A549 (cell line): ENCODE measurements at regions not wholly inside any gene's neighbourhood (a gene's known extent, or its start where the extent isn't known, plus 50 kb on each side); places are given as distances from the start of the nearest gene placed in this dataset.

Experiments used
- FOXS1 ChIP-seq: fragments of 250-450 bp; sonication (Bioruptor Pico); IDR thresholded peaks from 2 replicates; pipeline ENCODE4 v1.5.0; 2020; ENCODE audit warnings: mild to moderate bottlenecking, moderate library complexity
- TF ChIP-seq, protein P1 (sequence below): fragments of 200-600 bp; sonication (generic); IDR thresholded peaks from 2 replicates; pipeline ENCODE4 v1.6.1; 2016; ENCODE audit warnings: antibody characterized with exemption, mild to moderate bottlenecking, moderate library complexity
- TF ChIP-seq, protein P2 (sequence below): fragments of 450-650 bp; IDR thresholded peaks from 2 replicates; pipeline ENCODE4 v1.6.1; 2014; ENCODE audit warnings: antibody characterized with exemption
- TF ChIP-seq, protein P3 (sequence below): IDR thresholded peaks from 2 replicates; pipeline ENCODE4 v1.6.1; 2012

DNA sequence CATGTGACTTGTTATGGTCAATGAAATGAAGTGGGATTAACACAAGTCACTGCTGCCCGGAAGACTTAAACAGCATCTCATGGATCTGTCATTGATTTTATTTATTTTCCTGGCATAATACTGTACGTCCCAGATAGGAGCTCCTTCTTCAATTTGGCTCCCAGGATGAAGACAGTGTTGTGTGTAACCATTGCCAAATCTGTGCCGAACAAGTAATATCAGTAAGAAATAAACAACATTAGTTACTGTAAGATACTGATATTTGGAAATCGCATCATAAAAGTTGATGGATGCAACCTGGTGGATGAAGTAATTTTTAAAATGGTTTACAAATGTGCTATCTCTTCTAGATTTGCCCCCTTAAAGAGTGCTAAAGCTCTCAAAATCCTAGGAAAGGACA lies 419.0 kb upstream of the MMADHC start:
- TF ChIP-seq, protein P1, sequence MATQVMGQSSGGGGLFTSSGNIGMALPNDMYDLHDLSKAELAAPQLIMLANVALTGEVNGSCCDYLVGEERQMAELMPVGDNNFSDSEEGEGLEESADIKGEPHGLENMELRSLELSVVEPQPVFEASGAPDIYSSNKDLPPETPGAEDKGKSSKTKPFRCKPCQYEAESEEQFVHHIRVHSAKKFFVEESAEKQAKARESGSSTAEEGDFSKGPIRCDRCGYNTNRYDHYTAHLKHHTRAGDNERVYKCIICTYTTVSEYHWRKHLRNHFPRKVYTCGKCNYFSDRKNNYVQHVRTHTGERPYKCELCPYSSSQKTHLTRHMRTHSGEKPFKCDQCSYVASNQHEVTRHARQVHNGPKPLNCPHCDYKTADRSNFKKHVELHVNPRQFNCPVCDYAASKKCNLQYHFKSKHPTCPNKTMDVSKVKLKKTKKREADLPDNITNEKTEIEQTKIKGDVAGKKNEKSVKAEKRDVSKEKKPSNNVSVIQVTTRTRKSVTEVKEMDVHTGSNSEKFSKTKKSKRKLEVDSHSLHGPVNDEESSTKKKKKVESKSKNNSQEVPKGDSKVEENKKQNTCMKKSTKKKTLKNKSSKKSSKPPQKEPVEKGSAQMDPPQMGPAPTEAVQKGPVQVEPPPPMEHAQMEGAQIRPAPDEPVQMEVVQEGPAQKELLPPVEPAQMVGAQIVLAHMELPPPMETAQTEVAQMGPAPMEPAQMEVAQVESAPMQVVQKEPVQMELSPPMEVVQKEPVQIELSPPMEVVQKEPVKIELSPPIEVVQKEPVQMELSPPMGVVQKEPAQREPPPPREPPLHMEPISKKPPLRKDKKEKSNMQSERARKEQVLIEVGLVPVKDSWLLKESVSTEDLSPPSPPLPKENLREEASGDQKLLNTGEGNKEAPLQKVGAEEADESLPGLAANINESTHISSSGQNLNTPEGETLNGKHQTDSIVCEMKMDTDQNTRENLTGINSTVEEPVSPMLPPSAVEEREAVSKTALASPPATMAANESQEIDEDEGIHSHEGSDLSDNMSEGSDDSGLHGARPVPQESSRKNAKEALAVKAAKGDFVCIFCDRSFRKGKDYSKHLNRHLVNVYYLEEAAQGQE = no peak
- TF ChIP-seq, protein P2, sequence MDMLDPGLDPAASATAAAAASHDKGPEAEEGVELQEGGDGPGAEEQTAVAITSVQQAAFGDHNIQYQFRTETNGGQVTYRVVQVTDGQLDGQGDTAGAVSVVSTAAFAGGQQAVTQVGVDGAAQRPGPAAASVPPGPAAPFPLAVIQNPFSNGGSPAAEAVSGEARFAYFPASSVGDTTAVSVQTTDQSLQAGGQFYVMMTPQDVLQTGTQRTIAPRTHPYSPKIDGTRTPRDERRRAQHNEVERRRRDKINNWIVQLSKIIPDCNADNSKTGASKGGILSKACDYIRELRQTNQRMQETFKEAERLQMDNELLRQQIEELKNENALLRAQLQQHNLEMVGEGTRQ = no peak
- TF ChIP-seq, protein P3, sequence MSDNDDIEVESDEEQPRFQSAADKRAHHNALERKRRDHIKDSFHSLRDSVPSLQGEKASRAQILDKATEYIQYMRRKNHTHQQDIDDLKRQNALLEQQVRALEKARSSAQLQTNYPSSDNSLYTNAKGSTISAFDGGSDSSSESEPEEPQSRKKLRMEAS = no peak
- no peak for TF ChIP-seq FOXS1 (CRISPR knock-in tag)
